ENCODE measurements at regions not wholly inside any gene's neighbourhood (a gene's known extent, or its start where the extent isn't known, plus 50 kb on each side); places are given as distances from the start of the nearest gene placed in this dataset.

Small RNAs in the stretch of these regions (small RNA-seq; reads per million reads assigned to genes)
- gene MIR3660: 0 to 2.1 (median 0.99) reads per million in 3 experiments

All from neural cell (in vitro differentiated cells).